ENCODE measurements at regions not wholly inside any gene's neighbourhood (a gene's known extent, or its start where the extent isn't known, plus 50 kb on each side); places are given as distances from the start of the nearest gene placed in this dataset.

DNA sequence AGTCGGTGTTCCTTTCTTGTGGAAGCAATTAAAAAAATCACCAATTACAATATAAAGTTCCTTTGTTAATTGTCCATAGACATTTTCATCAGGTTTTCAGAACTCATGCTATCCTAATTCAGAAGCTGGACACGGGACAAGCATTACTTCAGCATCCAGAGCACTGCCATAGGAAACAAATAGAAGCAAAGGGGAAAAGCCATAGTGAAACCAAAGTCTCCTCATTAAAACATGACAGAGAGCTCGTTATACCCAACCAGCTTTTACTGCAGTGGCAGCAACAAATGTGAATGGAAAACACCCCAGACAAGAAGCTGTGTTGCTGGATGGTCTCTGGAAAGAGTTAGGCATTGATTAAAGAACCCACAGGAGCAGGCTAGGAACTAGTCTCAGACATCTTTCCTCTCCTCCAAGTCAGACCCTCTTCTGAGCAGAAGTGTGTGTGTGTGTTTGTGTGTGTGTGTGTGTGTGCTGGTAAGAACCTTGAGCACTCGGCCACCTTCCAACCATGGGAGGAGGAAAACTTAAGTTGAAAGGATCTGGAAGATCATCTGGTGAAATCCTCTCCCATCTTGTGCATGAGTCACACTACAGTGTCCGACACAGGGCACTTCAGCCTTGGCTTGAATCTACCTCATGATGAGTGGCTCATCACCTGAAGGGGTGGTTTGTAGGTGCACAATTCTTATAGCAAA, 162.6 kb upstream of the ADAMTS16 start:
- 29% methylated on average over 1 of the region's 5 CpGs for WGBS (ENCODE audit: insufficient coverage, low lambda C conversion rate)
- Histone ChIP-seq H3K4me1 (ENCODE audit: control insufficient read depth, insufficient read depth, low read length) (no peaks in the 10 kb centered on the region), H3K27me3 (ENCODE audit: control insufficient read depth, insufficient read depth, low read length) (no peaks in the 10 kb centered on the region), H3K9me3 (ENCODE audit: control insufficient read depth, low read depth, low read length) (no peaks in the 10 kb centered on the region), H3K36me3 (ENCODE audit: control insufficient read depth, insufficient read depth, low read length) (no peaks in the 10 kb centered on the region), H3K27ac (ENCODE audit: low read length) (no peak overlapping the region), H3K4me3 (ENCODE audit: low read length) (no peak overlapping the region)
- no peak for DNase-seq

DNA sequence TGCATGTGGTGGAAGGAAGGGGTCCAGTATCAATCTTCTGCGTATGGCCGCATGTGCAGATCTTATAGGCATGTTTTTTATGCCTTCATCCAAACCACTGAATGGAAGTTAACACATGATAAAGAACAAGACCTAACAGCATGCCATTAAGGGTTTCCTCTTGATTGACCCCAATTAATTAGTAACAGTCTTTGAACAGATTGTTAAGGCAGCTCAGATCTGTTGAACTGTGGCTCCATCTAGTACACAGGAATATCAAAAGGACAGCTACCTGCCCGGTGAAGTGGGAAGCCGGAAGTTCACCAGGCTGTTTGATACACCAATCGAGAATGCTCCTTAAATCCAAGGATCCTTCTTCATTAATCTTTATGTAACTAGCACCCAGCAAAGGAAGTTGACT, 159.9 kb upstream of the ADAMTS16 start:
- no peaks in the 10 kb centered on the region for H3K4me1 ChIP-seq (ENCODE audit: control insufficient read depth, insufficient read depth, low read length)
- no CpG with 5 or more reads among the region's 5 CpGs for WGBS (ENCODE audit: insufficient coverage, low lambda C conversion rate)
- DNase-seq: no peak
- H3K36me3 ChIP-seq (ENCODE audit: control insufficient read depth, insufficient read depth, low read length): no peaks in the 10 kb centered on the region
- no peak overlapping the region for H3K27ac ChIP-seq (ENCODE audit: low read length)
- H3K4me3 ChIP-seq (ENCODE audit: low read length): no peak overlapping the region
- H3K27me3 ChIP-seq (ENCODE audit: control insufficient read depth, insufficient read depth, low read length): no peaks in the 10 kb centered on the region
- H3K9me3 ChIP-seq (ENCODE audit: control insufficient read depth, low read depth, low read length): no peaks in the 10 kb centered on the region

DNA sequence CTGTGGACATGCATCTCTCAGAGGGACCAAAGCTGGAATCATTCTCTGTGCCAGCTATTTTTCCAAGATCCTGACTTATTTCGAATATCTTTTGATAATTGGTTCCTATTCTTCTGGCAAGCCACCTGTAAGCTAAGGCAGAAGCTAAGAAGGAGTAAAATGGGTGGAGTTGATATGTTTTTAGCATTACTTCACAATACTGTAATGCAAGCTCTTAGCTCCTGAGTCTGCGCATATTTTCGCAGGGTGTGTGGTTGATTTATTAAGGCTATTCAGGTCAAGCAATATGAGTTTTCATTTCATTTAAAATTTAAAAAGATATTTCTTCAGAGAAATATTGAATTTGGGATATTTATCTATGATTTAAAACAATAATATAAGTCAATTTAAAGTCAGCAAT, 158.5 kb upstream of the ADAMTS16 start:
- WGBS (ENCODE audit: insufficient coverage, low lambda C conversion rate): no CpG with 5 or more reads among the region's 3 CpGs
- Histone ChIP-seq H3K4me1 (ENCODE audit: control insufficient read depth, insufficient read depth, low read length) (no peaks in the 10 kb centered on the region), H3K27ac (ENCODE audit: low read length) (no peak overlapping the region), H3K4me3 (ENCODE audit: low read length) (no peak overlapping the region), H3K36me3 (ENCODE audit: control insufficient read depth, insufficient read depth, low read length) (no peaks in the 10 kb centered on the region), H3K27me3 (ENCODE audit: control insufficient read depth, insufficient read depth, low read length) (no peaks in the 10 kb centered on the region), H3K9me3 (ENCODE audit: control insufficient read depth, low read depth, low read length) (no peaks in the 10 kb centered on the region)
- DNase-seq: no peak

DNA sequence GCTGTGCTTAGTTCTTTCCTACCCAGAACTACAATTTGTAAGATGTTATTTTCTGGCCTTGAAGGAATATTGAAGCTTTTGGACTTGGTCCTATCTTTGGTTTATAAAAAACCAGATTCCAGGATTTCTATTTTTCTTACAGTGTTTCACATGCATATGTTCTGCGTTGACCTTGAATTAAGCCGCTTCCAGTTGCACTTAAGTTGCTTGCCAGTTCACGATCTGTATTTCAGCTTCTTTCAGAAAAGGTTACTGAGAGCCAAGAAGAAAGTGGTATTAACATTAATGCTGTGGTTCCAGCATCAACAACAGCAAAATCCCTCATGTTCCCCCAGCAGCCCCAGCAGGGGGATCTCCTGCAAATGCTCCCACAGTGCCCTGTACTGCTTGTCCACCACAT, 156.4 kb upstream of the ADAMTS16 start:
- DNase-seq: no peak
- Histone ChIP-seq H3K36me3 (ENCODE audit: control insufficient read depth, insufficient read depth, low read length) (no peaks in the 10 kb centered on the region), H3K27ac (ENCODE audit: low read length) (no peak overlapping the region), H3K4me1 (ENCODE audit: control insufficient read depth, insufficient read depth, low read length) (no peaks in the 10 kb centered on the region), H3K4me3 (ENCODE audit: low read length) (no peak overlapping the region), H3K9me3 (ENCODE audit: control insufficient read depth, low read depth, low read length) (no peaks in the 10 kb centered on the region), H3K27me3 (ENCODE audit: control insufficient read depth, insufficient read depth, low read length) (no peaks in the 10 kb centered on the region)
- WGBS (ENCODE audit: insufficient coverage, low lambda C conversion rate): 93% methylated on average over 3 of the region's 3 CpGs

DNA sequence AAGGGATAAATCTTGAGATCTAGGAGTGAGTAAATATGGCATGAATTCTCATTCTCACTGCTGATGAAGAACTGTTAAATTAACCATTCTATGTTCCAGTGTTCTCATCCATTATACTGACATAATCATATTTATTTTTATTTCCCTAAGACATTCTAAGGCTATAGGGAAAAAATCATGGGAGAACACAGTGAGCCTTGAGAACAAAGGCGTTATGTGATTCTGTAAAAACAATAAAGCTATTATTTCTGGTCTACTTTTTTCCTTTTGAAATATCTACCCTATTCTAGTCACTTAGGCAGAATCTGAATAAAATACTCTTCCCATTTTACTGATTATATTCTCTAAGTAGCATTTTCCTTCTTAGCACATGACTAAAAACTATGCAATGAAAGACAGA, 155.7 kb upstream of the ADAMTS16 start:
- WGBS (ENCODE audit: insufficient coverage, low lambda C conversion rate): 88% methylated on average over 1 of the region's 1 CpG

DNA sequence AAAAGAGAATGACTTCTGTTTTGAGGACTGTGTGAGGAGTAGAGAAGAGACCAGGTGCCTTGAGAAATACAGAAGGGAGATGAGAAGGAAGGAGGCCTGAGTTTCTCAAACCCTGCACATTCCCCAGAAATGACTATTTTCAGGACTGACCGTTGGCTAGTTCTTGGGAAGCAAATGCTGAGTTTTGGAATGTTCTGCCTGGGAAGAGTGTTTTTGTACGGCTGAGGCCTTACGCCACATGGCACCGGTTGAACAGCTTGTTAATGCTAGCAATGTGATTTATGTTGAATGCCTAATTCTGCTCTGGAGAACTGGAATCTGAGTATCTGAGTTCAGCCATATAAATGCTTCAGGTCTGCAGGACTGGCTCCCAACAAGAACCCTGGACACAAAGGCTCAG, 152.7 kb upstream of the ADAMTS16 start:
- no peak overlapping the region for H3K27ac ChIP-seq (ENCODE audit: low read length)
- no peaks in the 10 kb centered on the region for H3K4me1 ChIP-seq (ENCODE audit: control insufficient read depth, insufficient read depth, low read length)
- WGBS (ENCODE audit: insufficient coverage, low lambda C conversion rate): no CpG with 5 or more reads among the region's 4 CpGs
- no peaks in the 10 kb centered on the region for H3K36me3 ChIP-seq (ENCODE audit: control insufficient read depth, insufficient read depth, low read length)
- no peak for DNase-seq
- H3K27me3 ChIP-seq (ENCODE audit: control insufficient read depth, insufficient read depth, low read length): no peaks in the 10 kb centered on the region
- H3K9me3 ChIP-seq (ENCODE audit: control insufficient read depth, low read depth, low read length): no peaks in the 10 kb centered on the region
- no peak overlapping the region for H3K4me3 ChIP-seq (ENCODE audit: low read length)

More for the DNA sequence above, 155.7 kb upstream of the ADAMTS16 start:
- H3K27ac ChIP-seq (ENCODE audit: low read length): no peak overlapping the region
- no peaks in the 10 kb centered on the region for H3K27me3 ChIP-seq (ENCODE audit: control insufficient read depth, insufficient read depth, low read length)
- H3K4me1 ChIP-seq (ENCODE audit: control insufficient read depth, insufficient read depth, low read length): no peaks in the 10 kb centered on the region
- H3K36me3 ChIP-seq (ENCODE audit: control insufficient read depth, insufficient read depth, low read length): no peaks in the 10 kb centered on the region
- no peak overlapping the region for H3K4me3 ChIP-seq (ENCODE audit: low read length)
- no peak for DNase-seq
- H3K9me3 ChIP-seq (ENCODE audit: control insufficient read depth, low read depth, low read length): no peaks in the 10 kb centered on the region

DNA sequence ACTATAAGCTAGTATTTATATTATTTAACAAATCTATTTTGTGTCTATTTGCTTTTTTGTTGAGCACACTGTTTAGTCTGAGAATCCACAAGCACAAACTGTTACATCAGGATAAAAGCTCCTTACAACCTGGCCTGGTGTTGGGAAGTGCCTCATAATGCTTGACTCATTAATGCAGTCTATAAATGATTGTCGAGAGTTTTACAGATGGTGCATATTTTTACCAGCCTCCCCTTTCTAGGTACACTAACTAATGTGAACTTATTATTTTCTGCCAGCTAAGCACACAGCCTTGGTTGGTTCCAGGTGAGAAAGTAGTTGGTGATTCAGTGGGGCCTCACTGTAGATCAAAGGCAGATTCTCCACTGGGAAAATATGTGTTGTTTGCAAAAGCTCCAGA, 151.0 kb upstream of the ADAMTS16 start:
- no peak for DNase-seq
- Histone ChIP-seq H3K9me3 (ENCODE audit: control insufficient read depth, low read depth, low read length) (no peaks in the 10 kb centered on the region), H3K4me3 (ENCODE audit: low read length) (no peak overlapping the region), H3K27ac (ENCODE audit: low read length) (no peak overlapping the region), H3K4me1 (ENCODE audit: control insufficient read depth, insufficient read depth, low read length) (no peaks in the 10 kb centered on the region), H3K27me3 (ENCODE audit: control insufficient read depth, insufficient read depth, low read length) (no peaks in the 10 kb centered on the region), H3K36me3 (ENCODE audit: control insufficient read depth, insufficient read depth, low read length) (no peaks in the 10 kb centered on the region)
- no CpG with 5 or more reads among the region's 1 CpG for WGBS (ENCODE audit: insufficient coverage, low lambda C conversion rate)

DNA sequence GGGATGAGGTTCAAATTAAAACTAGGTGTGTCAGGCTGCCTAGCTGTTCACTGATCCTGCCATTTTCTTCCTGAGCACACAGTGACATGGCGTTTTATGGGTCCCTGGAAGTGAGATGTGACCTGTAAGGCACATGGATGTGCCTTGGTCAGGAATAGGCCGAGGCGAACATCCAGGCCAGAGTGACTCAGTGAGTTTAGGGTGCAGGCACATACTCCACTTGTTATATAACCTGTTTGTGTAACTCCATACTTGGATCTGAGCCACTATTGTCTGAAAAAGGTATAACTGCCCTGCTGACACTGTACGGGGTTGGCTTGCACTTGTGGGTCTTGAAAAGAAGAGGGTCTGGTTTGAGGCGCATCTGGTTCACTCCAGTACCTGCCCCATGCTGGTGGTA, 150.1 kb upstream of the ADAMTS16 start:
- WGBS (ENCODE audit: insufficient coverage, low lambda C conversion rate): no CpG with 5 or more reads among the region's 5 CpGs
- no peaks in the 10 kb centered on the region for H3K36me3 ChIP-seq (ENCODE audit: control insufficient read depth, insufficient read depth, low read length)
- no peak overlapping the region for H3K4me3 ChIP-seq (ENCODE audit: low read length)
- no peaks in the 10 kb centered on the region for H3K27me3 ChIP-seq (ENCODE audit: control insufficient read depth, insufficient read depth, low read length)
- H3K9me3 ChIP-seq (ENCODE audit: control insufficient read depth, low read depth, low read length): no peaks in the 10 kb centered on the region
- H3K4me1 ChIP-seq (ENCODE audit: control insufficient read depth, insufficient read depth, low read length): no peaks in the 10 kb centered on the region
- H3K27ac ChIP-seq (ENCODE audit: low read length): no peak overlapping the region
- DNase-seq: no peak

DNA sequence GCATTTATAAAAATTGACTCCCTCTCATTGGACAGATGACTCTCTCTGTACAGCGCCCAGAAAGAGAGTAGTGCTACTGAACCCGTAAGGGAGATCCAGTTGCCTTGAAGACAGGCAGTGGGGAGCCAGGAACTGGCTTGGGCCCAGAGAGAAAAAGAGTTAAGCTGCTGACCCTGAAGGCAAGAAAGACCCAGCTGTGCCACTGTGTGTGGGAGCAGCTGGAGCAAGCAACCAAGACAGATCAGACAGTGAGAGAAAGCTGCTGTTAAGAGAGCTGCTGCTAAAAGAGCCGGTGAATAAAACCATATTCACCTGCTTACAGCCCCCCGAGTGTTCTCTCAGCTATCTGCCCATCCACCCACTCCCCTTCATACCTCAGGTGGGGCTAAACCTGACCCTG, 149.7 kb upstream of the ADAMTS16 start:
- Histone ChIP-seq H3K27ac (ENCODE audit: low read length) (no peak overlapping the region), H3K9me3 (ENCODE audit: control insufficient read depth, low read depth, low read length) (no peaks in the 10 kb centered on the region), H3K36me3 (ENCODE audit: control insufficient read depth, insufficient read depth, low read length) (no peaks in the 10 kb centered on the region), H3K4me1 (ENCODE audit: control insufficient read depth, insufficient read depth, low read length) (no peaks in the 10 kb centered on the region), H3K4me3 (ENCODE audit: low read length) (no peak overlapping the region), H3K27me3 (ENCODE audit: control insufficient read depth, insufficient read depth, low read length) (no peaks in the 10 kb centered on the region)
- DNase-seq: no peak
- no CpG with 5 or more reads among the region's 4 CpGs for WGBS (ENCODE audit: insufficient coverage, low lambda C conversion rate)

DNA sequence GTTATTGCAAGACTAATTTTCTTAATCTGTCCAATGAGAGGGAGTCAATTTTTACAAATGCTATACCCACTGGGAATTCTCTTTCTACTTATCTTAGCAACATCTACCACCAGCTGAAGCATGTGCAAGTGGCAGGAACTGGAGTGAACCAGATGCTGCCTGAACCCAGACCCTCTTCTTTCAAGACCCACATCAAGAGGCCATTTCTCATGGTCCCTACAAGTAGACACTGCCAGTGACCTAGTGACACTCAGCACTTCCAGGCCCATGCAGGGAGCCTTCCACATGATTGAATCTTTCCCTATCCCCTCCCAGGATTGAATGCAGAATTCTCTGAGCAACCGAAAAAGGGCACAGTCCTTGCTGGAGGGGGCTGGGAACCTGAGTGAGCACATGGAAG, 148.2 kb upstream of the ADAMTS16 start:
- Histone ChIP-seq H3K36me3 (ENCODE audit: control insufficient read depth, insufficient read depth, low read length) (no peaks in the 10 kb centered on the region), H3K27ac (ENCODE audit: low read length) (no peak overlapping the region), H3K4me3 (ENCODE audit: low read length) (no peak overlapping the region), H3K4me1 (ENCODE audit: control insufficient read depth, insufficient read depth, low read length) (no peaks in the 10 kb centered on the region), H3K9me3 (ENCODE audit: control insufficient read depth, low read depth, low read length) (no peaks in the 10 kb centered on the region), H3K27me3 (ENCODE audit: control insufficient read depth, insufficient read depth, low read length) (no peaks in the 10 kb centered on the region)
- WGBS (ENCODE audit: insufficient coverage, low lambda C conversion rate): no CpG with 5 or more reads among the region's 1 CpG
- no peak for DNase-seq

DNA sequence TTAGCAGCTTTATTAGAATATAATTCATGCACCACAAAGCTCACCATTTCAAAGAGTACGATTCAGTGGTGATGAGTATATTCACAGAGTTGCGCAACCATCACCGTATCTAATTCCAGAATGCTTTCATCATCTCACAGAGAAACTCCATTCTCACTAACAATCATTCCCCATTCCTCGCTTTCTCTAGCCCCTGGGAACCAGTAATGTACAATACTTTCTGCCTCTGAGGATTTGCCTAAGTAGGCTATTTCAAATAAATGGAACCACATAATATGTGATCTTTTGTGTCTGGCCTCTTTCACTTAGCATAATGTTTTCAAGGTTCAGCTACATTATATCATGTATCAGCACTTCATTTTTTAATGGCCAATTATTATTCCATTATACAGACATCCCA, 145.1 kb upstream of the ADAMTS16 start:
- Histone ChIP-seq H3K36me3 (ENCODE audit: control insufficient read depth, insufficient read depth, low read length) (no peaks in the 10 kb centered on the region), H3K4me3 (ENCODE audit: low read length) (no peak overlapping the region), H3K9me3 (ENCODE audit: control insufficient read depth, low read depth, low read length) (no peaks in the 10 kb centered on the region), H3K27me3 (ENCODE audit: control insufficient read depth, insufficient read depth, low read length) (no peaks in the 10 kb centered on the region), H3K4me1 (ENCODE audit: control insufficient read depth, insufficient read depth, low read length) (no peaks in the 10 kb centered on the region), H3K27ac (ENCODE audit: low read length) (no peak overlapping the region)
- DNase-seq: no peak
- WGBS (ENCODE audit: insufficient coverage, low lambda C conversion rate): 84% methylated on average over 3 of the region's 4 CpGs
